OCI-LY3 (cell line): ENCODE measurements at regions not wholly inside any gene's neighbourhood (a gene's known extent, or its start where the extent isn't known, plus 50 kb on each side); places are given as distances from the start of the nearest gene placed in this dataset.

ENCODE experiments used
- EZH2phosphoT487 ChIP-seq: fragments of 200-600 bp; shearing (Covaris generic); IDR thresholded peaks from 2 replicates; pipeline ENCODE4 v1.6.1; 2018; ENCODE audit warnings: antibody characterized with exemption, mixed run types, low read depth
- TF ChIP-seq, protein P1 (sequence below): fragments of 200-600, 300-600 bp; sonication (generic); IDR thresholded peaks from 2 replicates; pipeline ENCODE4 v1.5.1; 2014; ENCODE audit warnings: antibody characterized with exemption, low read length, low read depth

DNA sequence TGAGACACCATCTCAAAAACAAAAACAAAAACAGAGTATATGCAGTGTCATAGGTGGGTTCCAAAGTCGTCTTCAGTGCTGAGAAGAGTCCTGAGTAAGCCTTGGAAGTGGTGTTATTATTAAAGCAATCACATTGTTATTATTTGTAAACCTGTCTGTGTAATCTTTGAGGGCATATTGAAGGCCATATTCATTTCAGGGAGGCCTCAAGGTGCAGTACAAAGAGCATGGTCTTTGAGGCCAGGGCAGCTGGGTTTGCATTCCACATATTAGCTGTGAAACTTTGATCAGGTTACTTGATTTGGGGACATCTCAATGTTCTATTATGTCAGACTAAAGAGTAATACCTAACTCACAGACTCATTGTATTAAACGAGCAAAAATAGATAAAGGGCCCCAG lies 139.3 kb upstream of the SOX4 start:
- TF ChIP-seq, protein P1, sequence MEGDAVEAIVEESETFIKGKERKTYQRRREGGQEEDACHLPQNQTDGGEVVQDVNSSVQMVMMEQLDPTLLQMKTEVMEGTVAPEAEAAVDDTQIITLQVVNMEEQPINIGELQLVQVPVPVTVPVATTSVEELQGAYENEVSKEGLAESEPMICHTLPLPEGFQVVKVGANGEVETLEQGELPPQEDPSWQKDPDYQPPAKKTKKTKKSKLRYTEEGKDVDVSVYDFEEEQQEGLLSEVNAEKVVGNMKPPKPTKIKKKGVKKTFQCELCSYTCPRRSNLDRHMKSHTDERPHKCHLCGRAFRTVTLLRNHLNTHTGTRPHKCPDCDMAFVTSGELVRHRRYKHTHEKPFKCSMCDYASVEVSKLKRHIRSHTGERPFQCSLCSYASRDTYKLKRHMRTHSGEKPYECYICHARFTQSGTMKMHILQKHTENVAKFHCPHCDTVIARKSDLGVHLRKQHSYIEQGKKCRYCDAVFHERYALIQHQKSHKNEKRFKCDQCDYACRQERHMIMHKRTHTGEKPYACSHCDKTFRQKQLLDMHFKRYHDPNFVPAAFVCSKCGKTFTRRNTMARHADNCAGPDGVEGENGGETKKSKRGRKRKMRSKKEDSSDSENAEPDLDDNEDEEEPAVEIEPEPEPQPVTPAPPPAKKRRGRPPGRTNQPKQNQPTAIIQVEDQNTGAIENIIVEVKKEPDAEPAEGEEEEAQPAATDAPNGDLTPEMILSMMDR: no peak
- TF ChIP-seq EZH2phosphoT487: no peak
